CD4-positive, alpha-beta T cell treated with Interleukin-15 for 4 hours (primary cell): ENCODE measurements at regions not wholly inside any gene's neighbourhood (a gene's known extent, or its start where the extent isn't known, plus 50 kb on each side); places are given as distances from the start of the nearest gene placed in this dataset.
A peak's percentile ranks its signal among the peaks of the same experiment; 100 is the strongest.

Source experiments
- DNase-seq: peaks from one replicate; pipeline ENCODE4 v3.0.0-alpha.2; 2020; ENCODE audit warnings: low spot score

GRCh38 chr20:59493926-59494325 lies 110.4 kb upstream of the PHACTR3 start:
- no peak for DNase-seq

GRCh38 chr20:59495166-59495565 lies 109.2 kb upstream of the PHACTR3 start:
- no peak for DNase-seq

GRCh38 chr20:59495894-59496510 lies 108.3 kb upstream of the PHACTR3 start:
- DNase-seq, result peak; percentile 50

- DNase-seq, result no peak
Measured at GRCh38 chr20:59498291-59498690, 106.0 kb upstream of the PHACTR3 start.

GRCh38 chr20:59499863-59500262 lies 104.5 kb upstream of the PHACTR3 start:
- no peak for DNase-seq

GRCh38 chr20:59508729-59509128 lies 95.6 kb upstream of the PHACTR3 start:
- no peak for DNase-seq

- DNase-seq, result no peak
Measured at GRCh38 chr20:59512651-59513050, 91.7 kb upstream of the PHACTR3 start.

GRCh38 chr20:59514554-59514953 lies 89.8 kb upstream of the PHACTR3 start:
- DNase-seq, result no peak

GRCh38 chr20:59515013-59515905 lies 89.1 kb upstream of the PHACTR3 start:
- DNase-seq, result no peak

- no peak for DNase-seq
Measured at GRCh38 chr20:59515906-59516209, 88.5 kb upstream of the PHACTR3 start.

- peak; percentile 39 for DNase-seq
Measured at GRCh38 chr20:59518881-59519706, 85.2 kb upstream of the PHACTR3 start.

- DNase-seq, result no peak
Measured at GRCh38 chr20:59519707-59520014, 84.7 kb upstream of the PHACTR3 start.

- DNase-seq, result no peak
Measured at GRCh38 chr20:59520814-59521213, 83.5 kb upstream of the PHACTR3 start.

- peak; percentile 14 for DNase-seq
Measured at GRCh38 chr20:59525500-59526241, 78.7 kb upstream of the PHACTR3 start.

GRCh38 chr20:59526242-59527225 lies 77.8 kb upstream of the PHACTR3 start:
- DNase-seq, result no peak

GRCh38 chr20:59530782-59531181 lies 73.6 kb upstream of the PHACTR3 start:
- DNase-seq, result no peak

- no peak for DNase-seq
Measured at GRCh38 chr20:59537991-59538390, 66.3 kb upstream of the PHACTR3 start.

- DNase-seq, result no peak
Measured at GRCh38 chr20:59547596-59547995, 56.7 kb upstream of the PHACTR3 start.
